Parathyroid adenoma (tissue), 2 donors: ENCODE measurements at regions not wholly inside any gene's neighbourhood (a gene's known extent, or its start where the extent isn't known, plus 50 kb on each side); places are given as distances from the start of the nearest gene placed in this dataset.

Experiments
- H2AFZ ChIP-seq: fragments of 300-600 bp; sonication (generic); one replicate; pipeline ENCODE4 v1.7.0; 2017; ENCODE audit warnings: antibody characterized with exemption, mild to moderate bottlenecking
- H3K27ac ChIP-seq: fragments of 300-600 bp; sonication (generic); one replicate; pipeline ENCODE4 v1.7.0; 2017
- H3K27me3 ChIP-seq: fragments of 300-600 bp; sonication (generic); one replicate; pipeline ENCODE4 v1.7.0; 2017; ENCODE audit warnings: low read length; ENCODE audit not compliant: control insufficient read depth, insufficient read depth
- H3K36me3 ChIP-seq: fragments of 300-600 bp; sonication (generic); one replicate; pipeline ENCODE4 v1.7.0; 2017; ENCODE audit warnings: low read length; ENCODE audit not compliant: control insufficient read depth, insufficient read depth
- H3K4me1 ChIP-seq: fragments of 300-600 bp; sonication (generic); one replicate; pipeline ENCODE4 v1.7.0; 2017; ENCODE audit warnings: control low read depth
- H3K4me2 ChIP-seq: fragments of 300-600 bp; sonication (generic); one replicate; pipeline ENCODE4 v1.7.0; 2017; ENCODE audit warnings: low read length
- H3K4me3 ChIP-seq: fragments of 300-600 bp; sonication (generic); one replicate; pipeline ENCODE4 v1.7.0; 2017; ENCODE audit warnings: low read depth, low read length
- H3K79me2 ChIP-seq: fragments of 300-600 bp; sonication (generic); one replicate; pipeline ENCODE4 v1.7.0; 2017; ENCODE audit warnings: control low read depth
- H3K9ac ChIP-seq: fragments of 300-600 bp; sonication (generic); one replicate; pipeline ENCODE4 v1.7.0; 2017; ENCODE audit warnings: mild to moderate bottlenecking
- H3K9me3 ChIP-seq: fragments of 300-600 bp; sonication (generic); one replicate; pipeline ENCODE4 v1.7.0; 2017; ENCODE audit warnings: low read length; ENCODE audit not compliant: control insufficient read depth
- CTCF ChIP-seq: fragments of 300-600 bp; sonication (generic); IDR thresholded peaks from one replicate; pipeline ENCODE4 v1.7.0; 2017; ENCODE audit warnings: antibody characterized with exemption, mild to moderate bottlenecking
- donor health status: primary hyperparathyroidism.

- no peaks in the 10 kb centered on the region for H3K79me2 ChIP-seq
- no peak overlapping the region for H3K9ac ChIP-seq
- TF ChIP-seq CTCF = no peak
- H2AFZ ChIP-seq = no peak overlapping the region
- no peak overlapping the region for H3K4me3 ChIP-seq
- H3K36me3 ChIP-seq = no peaks in the 10 kb centered on the region
- no peak overlapping the region for H3K4me2 ChIP-seq
- H3K27ac ChIP-seq = no peak overlapping the region
- H3K27me3 ChIP-seq = no peaks in the 10 kb centered on the region
- no peaks in the 10 kb centered on the region for H3K4me1 ChIP-seq
- H3K9me3 ChIP-seq = no peaks in the 10 kb centered on the region
Measured at GRCh38 chr19:23505738-23506137, 110.5 kb upstream of the ZNF91 start.

- Histone ChIP-seq H3K27ac (no peak overlapping the region), H3K36me3 (no peaks in the 10 kb centered on the region), H3K9ac (no peak overlapping the region), H3K27me3 (no peaks in the 10 kb centered on the region), H3K4me3 (no peak overlapping the region), H2AFZ (no peak overlapping the region), H3K4me2 (no peak overlapping the region), H3K4me1 (no peaks in the 10 kb centered on the region), H3K9me3 (no peaks in the 10 kb centered on the region), H3K79me2 (no peaks in the 10 kb centered on the region)
- TF ChIP-seq CTCF = no peak
Measured at GRCh38 chr19:23482829-23483228, 87.6 kb upstream of the ZNF91 start.

DNA sequence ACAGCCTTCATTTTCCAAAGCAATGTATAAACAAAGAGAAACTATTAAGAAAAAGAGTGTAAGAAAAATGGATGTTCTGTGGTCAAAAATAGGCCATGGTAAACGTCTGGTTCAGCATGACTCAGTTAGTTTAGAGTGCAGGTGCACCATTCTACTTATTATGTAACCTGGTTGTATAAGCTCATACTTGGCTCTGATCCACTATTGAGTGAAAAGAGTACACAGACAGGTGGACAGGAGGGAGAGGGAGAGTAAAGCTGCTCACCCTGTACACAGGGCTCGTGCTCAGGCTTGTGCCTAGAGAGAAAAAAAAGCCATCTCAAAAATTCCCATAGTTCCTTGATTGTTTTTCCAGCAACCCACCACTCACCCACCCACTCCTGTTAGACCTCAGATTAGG, 85.8 kb upstream of the ZNF91 start:
- TF ChIP-seq CTCF = no peak
- no peak overlapping the region for H3K9ac ChIP-seq
- H3K36me3 ChIP-seq = no peaks in the 10 kb centered on the region
- H3K27ac ChIP-seq = no peak overlapping the region
- H3K4me3 ChIP-seq = no peak overlapping the region
- no peak overlapping the region for H2AFZ ChIP-seq
- no peaks in the 10 kb centered on the region for H3K4me1 ChIP-seq
- H3K4me2 ChIP-seq = no peak overlapping the region
- no peaks in the 10 kb centered on the region for H3K27me3 ChIP-seq
- H3K79me2 ChIP-seq = no peaks in the 10 kb centered on the region
- no peaks in the 10 kb centered on the region for H3K9me3 ChIP-seq

DNA sequence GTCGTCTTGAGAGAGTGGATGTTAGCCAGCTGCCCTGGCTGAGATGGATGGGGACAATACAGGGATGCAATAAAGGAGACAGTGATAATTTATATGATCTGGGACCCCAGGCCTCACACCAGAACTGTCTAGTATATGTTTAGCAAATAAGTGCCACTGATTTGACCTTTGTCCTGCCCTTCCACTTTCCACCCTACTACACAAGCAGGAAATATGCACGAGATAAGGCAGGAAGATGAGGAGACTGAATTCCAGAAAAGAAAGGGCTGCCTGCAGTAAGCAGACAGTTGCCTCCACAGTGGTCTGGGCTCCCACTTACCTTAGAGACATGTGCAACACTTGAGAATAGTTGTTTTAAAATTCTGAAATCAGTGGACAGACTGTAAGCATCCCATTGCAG, 80.2 kb upstream of the ZNF91 start:
- no peaks in the 10 kb centered on the region for H3K79me2 ChIP-seq
- no peaks in the 10 kb centered on the region for H3K9me3 ChIP-seq
- H3K4me1 ChIP-seq = no peaks in the 10 kb centered on the region
- H3K9ac ChIP-seq = no peak overlapping the region
- H3K27me3 ChIP-seq = no peaks in the 10 kb centered on the region
- no peak for TF ChIP-seq CTCF
- H3K4me2 ChIP-seq = no peak overlapping the region
- no peak overlapping the region for H2AFZ ChIP-seq
- H3K36me3 ChIP-seq = no peaks in the 10 kb centered on the region
- H3K27ac ChIP-seq = no peak overlapping the region
- no peak overlapping the region for H3K4me3 ChIP-seq

- H3K27ac ChIP-seq = no peak overlapping the region
- no peaks in the 10 kb centered on the region for H3K9me3 ChIP-seq
- H3K27me3 ChIP-seq = no peaks in the 10 kb centered on the region
- H3K9ac ChIP-seq = no peak overlapping the region
- no peaks in the 10 kb centered on the region for H3K79me2 ChIP-seq
- no peak overlapping the region for H3K4me3 ChIP-seq
- H3K36me3 ChIP-seq = no peaks in the 10 kb centered on the region
- H2AFZ ChIP-seq = no peak overlapping the region
- no peak overlapping the region for H3K4me2 ChIP-seq
- no peaks in the 10 kb centered on the region for H3K4me1 ChIP-seq
- TF ChIP-seq CTCF = no peak
Measured at GRCh38 chr19:23474761-23475160, 79.5 kb upstream of the ZNF91 start.
